HG03469 (cell line): ENCODE measurements at regions not wholly inside any gene's neighbourhood (a gene's known extent, or its start where the extent isn't known, plus 50 kb on each side); places are given as distances from the start of the nearest gene placed in this dataset.
"Not testable (repeated sequence)": the region's sequence is repeated elsewhere in the genome, so short reads cannot be mapped to it uniquely, and the experiment has no call there.

Experiments used
- ATAC-seq: cut with Tn5 transposase; IDR thresholded peaks from one replicate; pipeline ENCODE4 v1.9.1; 2021; ENCODE audit warnings: mild to moderate bottlenecking, moderate library complexity, moderate number of reproducible peaks; ENCODE audit not compliant: unreplicated experiment

GRCh38 chr13:66154354-66154753 is 1075.8 kb downstream of the PCDH9 start:
- no peak for ATAC-seq

GRCh38 chr13:66152596-66152995 is 1077.5 kb downstream of the PCDH9 start:
- no peak for ATAC-seq

DNA sequence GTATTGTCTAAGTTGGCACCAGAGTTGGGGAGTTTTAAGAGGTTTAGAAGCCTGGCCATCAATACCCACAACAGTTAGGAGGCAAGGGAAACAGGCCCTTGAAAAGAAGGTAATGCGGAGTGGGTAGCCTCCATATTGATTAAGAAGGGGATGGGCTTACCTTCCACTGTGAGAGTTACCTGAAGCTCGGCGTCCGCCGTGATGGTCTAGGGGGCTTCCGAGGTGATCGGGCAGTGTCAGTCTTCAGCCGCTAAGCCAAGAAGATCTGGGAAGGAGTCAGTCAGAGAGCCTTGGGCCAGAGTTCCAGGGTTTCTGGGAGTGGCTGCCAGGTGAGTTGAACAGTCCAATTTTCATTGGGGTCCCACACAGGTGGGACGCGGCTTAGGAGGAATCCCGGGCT is 1085.8 kb downstream of the PCDH9 start:
- ATAC-seq = not testable (repeated sequence)

DNA sequence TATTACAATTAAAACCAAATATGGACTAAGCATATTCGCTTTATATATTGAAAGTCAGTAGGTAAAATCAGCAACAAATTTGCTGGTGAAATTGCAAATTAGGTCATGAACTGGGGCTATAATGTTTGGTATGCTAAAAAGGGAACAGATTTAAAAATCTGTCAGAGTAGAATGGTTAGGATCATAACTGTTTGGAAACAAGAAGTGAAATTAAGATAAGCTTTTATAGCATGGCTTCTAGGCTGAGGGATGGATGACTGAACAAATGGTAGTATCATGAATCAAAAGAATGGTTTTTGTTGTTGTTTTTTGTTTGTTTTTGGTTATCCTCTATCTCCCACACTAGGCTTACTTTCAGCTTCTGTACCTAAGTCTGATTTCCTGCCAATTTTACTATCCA is 1090.4 kb downstream of the PCDH9 start:
- no peak for ATAC-seq

GRCh38 chr13:66139250-66139649 is 1090.9 kb downstream of the PCDH9 start:
- ATAC-seq = no peak

DNA sequence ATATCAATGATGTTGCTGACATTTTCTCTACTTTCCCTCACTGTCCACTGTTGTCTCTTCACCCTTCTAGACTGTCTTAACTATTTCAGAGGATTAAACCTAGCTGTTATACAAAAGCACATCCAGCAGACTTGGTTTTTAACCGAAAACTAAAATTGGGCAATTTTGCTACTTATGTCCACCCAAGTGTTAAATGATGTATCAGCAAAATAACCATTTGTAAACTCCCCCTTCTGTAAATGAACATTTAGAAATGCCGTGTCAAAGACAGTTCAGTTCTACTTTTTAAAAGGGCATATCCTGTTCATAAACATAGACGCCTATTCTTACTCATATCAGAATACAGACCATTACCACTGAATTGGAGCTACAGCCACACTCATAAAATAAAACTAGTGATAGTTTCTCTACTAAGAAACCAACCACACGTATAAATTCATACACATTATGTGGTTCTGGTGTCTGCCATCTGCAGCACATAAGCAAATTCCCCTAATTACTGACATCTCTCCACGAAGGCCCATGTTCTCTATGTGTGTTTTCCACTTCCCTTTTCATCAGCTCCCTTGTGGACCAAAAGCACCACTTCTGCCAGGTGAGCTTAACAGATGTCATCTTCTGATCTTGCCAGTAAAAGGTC is 1091.8 kb downstream of the PCDH9 start:
- peak; percentile 93 for ATAC-seq

GRCh38 chr13:66137384-66137783 is 1092.8 kb downstream of the PCDH9 start:
- no peak for ATAC-seq

- peak; percentile 68 for ATAC-seq
Observed at GRCh38 chr13:66128692-66129269, 1101.4 kb downstream of the PCDH9 start.

DNA sequence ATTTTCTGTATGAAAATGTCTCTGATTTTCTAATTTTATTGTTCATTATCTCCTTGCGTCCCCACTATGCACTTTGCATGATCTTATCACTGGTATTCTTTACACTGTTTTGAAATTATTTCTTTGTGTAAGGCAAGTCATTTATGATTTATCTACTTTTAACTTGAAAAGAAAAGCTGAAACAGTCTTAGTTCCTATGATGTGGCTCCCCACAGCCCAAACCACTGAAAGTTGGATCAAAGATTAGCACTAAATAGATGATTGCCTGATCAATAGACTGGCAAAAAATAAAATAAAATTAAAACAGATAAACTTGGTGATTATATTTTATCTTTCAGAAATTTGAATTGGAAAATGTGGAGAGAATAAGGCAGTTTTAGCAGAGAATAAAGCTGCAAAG is 1101.9 kb downstream of the PCDH9 start:
- no peak for ATAC-seq

GRCh38 chr13:66117563-66117962 is 1112.6 kb downstream of the PCDH9 start:
- ATAC-seq = no peak

GRCh38 chr13:66113882-66114526 is 1116.1 kb downstream of the PCDH9 start:
- no peak for ATAC-seq

DNA sequence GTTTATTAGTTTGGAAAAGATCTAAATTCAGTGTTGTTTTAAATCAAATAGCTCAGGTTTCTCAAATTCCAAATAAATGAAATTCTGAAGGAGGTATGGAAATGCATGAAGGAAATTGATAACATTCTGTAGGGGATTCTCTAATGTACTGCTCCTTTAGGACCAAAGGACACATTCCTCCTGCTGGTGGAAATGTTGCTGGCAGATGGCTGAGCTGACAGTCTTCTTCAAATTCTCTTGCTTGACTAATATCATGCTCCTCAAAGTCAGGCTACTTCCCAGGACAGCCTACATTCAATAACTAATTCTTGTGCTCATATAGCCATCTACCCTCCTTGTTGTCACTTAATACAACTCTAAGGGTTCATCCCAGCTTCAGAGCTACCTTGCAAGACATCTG is 1118.5 kb downstream of the PCDH9 start:
- no peak for ATAC-seq

GRCh38 chr13:66106246-66106645 is 1123.9 kb downstream of the PCDH9 start:
- no peak for ATAC-seq

DNA sequence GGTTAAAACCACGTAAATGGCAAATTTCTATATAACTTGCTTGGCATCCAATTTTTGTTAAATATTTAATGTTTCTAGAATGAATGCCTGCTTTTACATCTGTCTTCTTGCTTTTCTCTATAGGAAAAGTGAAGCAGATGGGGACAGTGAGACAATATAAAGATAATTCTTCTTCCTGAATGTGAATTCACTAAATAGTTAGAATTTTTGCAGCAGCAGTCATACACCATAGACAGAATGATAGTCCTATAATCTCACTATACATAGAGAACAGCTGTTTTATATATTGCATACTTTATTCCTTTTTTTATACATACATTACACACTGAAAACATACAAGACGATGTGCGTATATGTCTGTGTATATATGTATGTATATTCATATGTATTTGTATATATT is 1127.3 kb downstream of the PCDH9 start:
- ATAC-seq = no peak

DNA sequence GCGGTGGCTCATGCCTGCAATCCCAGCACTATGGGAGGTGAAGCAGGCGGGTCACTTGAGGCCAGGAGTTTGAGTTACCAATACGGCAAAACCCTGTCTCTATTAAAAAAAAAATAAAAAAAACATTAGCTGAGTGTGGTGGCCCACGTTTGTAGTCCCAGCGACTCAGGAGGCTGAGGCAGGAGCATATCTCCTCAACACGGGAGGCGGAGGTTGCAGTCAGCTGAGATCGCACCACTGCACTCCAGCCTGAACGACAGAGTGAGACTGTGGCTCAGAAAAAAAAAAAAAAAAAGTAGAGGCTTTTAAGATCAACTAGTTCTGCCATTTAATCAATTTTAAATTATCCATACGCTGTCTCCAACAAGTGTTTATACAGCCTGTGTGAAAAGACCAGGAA is 1130.3 kb downstream of the PCDH9 start:
- ATAC-seq = no peak

DNA sequence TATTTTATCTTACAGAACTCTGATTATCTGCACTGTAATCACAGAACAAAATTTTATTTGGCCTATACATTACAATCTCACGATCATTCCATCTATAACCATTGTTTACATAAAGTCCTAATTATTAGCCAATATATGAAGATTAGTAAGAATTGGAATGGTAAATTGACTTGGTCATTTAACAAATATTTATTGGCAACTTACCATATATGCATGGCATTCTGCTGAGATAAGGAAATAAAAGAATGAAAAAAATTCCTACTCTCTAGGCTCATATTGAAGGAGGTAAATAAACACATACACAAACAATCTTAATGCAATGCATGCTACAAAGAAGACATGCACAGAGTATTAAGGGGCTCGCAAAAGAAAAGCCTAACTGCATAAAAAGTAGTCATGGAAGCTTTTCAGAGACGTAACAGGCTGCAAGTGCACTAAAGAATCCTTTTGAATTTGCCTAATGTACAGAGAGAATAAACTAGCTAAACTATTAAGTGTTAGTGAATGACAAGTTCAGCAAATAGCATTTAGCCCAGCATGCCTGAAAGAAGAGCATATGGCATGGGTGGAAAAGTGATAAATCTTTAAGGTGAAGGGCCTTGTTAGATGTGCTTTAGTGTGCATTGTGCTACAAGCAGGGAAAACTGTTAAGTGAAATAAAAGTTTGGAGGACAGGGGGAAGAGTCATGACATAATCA is 1131.1 kb downstream of the PCDH9 start:
- ATAC-seq = no peak

- ATAC-seq = no peak
Observed at GRCh38 chr13:66089711-66090110, 1140.4 kb downstream of the PCDH9 start.

GRCh38 chr13:66087269-66087710 is 1142.8 kb downstream of the PCDH9 start:
- ATAC-seq = no peak

DNA sequence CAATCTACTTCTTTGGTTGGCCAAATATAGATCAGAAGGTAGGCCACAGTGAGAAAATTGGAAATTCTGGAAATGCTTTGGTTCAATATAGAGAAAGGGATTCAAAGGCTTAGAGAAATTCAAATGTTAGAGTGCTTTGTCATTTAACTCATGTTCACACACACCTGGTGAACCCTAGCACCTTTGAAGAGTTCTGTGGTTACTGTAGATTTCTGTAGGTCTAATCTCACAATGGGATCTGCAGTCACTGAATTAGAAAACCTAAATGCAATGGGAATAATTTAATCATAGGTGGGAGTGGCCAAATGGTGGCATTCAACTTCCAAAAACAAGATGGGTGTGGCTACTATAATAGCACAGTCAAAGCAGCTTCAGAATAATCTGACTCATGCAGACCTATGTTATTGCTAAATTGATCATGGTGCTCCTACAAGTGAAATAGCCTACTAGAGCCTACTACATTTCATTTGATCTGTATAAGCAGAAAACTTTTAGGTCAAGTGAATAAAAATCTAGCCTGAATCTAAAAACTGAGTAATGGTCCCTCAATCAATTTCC is 1152.9 kb downstream of the PCDH9 start:
- ATAC-seq = no peak

DNA sequence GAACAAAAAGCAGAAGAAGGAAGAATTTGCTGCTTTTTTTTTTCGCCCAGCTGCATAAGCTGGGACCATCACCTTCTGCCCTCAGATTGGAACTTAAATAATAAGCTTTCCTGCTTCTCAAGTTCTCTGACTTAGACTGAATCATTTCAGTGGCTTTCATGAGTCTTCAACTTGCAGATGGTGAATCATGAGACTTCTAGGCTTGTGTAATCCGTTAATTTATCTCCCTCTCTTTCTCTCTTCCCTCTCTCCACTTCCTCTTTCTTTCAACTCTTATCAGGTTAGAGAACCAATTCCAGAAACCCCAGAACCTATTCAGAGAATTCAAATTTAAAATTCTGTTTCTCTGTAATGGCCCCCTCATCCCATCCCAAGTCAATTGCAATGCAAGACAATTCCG is 1153.7 kb downstream of the PCDH9 start:
- ATAC-seq = no peak

DNA sequence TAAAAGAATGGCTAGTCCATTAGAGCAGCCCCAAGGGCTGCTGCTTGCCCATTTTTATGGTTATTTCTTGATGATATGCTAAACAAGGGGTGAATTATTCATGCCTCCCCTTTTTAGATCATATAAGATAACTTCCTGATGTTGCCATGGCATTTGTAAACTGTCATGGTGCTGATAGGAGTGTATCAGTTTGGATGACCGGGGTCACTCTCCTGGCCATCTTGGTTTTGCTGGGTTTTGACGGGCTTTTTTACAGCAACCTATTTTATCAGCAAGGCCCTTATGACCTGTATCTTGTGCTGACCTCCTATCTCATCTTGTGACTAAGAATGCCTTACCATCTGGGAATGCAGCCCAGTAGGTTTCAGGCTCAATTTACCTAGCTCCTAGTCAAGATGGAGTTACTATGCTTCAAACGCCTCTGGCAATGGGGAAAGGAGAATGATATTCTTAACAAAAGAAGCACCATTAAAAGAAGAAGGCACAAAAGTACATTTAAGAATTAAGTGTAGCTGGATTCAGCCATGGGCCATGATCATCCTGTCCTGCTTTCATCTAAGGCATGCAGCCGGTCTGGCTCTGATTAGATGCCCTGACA is 1156.0 kb downstream of the PCDH9 start:
- ATAC-seq = no peak
